B cell (primary cell): ENCODE measurements at regions not wholly inside any gene's neighbourhood (a gene's known extent, or its start where the extent isn't known, plus 50 kb on each side); places are given as distances from the start of the nearest gene placed in this dataset.

Experiments used
- ATAC-seq: fragments of 200-7000 bp; cut with Tn5 transposase; one replicate; pipeline ENCODE4 v1.10.0; 2021; ENCODE audit warnings: low read depth, mild to moderate bottlenecking, moderate number of reproducible peaks, moderate library complexity
- CTCF ChIA-PET: fragments of 350-600 bp; sonication (Branson Sonifier 250); formaldehyde crosslinking; loops from one replicate; lab custom pipeline; 2021; ENCODE audit warnings: antibody characterized with exemption, inconsistent platforms; lab: Charles Lee
- POLR2A ChIA-PET: fragments of 350-600 bp; sonication (Branson Sonifier 250); formaldehyde crosslinking; loops from one replicate; lab custom pipeline; 2021; ENCODE audit warnings: antibody characterized with exemption; lab: Charles Lee
- DNase-seq: peaks from one replicate; pipeline ENCODE4 v3.0.0; 2013
- H2AFZ ChIP-seq: 2 replicates; pipeline ENCODE4 v1.6.1; 2012; ENCODE audit warnings: mild to moderate bottlenecking, low read depth, low read length; ENCODE audit not compliant: insufficient read depth, poor library complexity, severe bottlenecking
- H3K27ac ChIP-seq, 2 donors: 1 replicate in 1 of 2; 2 replicates in 1 of 2; pipeline ENCODE4 v1.5.1; 2012 to 2013; ENCODE audit warnings: low read length in 2 of 2, mild to moderate bottlenecking in 2 of 2, moderate library complexity in 1 of 2
- H3K27me3 ChIP-seq, 4 experiments: fragments of 200-600 bp in 1 of 4; sonication (generic) in 1 of 4; replicated peaks in 1 of 4; 1 replicate in 2 of 4; 2 replicates in 2 of 4; pipeline versions ENCODE4 v1.6.1 to v1.7.0; 2013 to 2016; ENCODE audit warnings: low read length in 3 of 4, mild to moderate bottlenecking in 2 of 4, mixed read lengths in 1 of 4, moderate library complexity in 1 of 4; ENCODE audit not compliant: insufficient read depth in 4 of 4, control insufficient read depth in 3 of 4; ENCODE audit errors: control extremely low read depth in 1 of 4
- H3K36me3 ChIP-seq, 2 experiments: replicated peaks in 1 of 2; 1 replicate in 1 of 2; 2 replicates in 1 of 2; pipeline versions ENCODE4 v1.6.1 to v1.7.1; 2013; ENCODE audit warnings: low read length in 1 of 2; ENCODE audit not compliant: insufficient read depth in 2 of 2, control insufficient read depth in 1 of 2; ENCODE audit errors: control extremely low read depth in 1 of 2, extremely low read depth in 1 of 2
- H3K4me1 ChIP-seq, 2 donors: fragments of 200-600 bp in 1 of 2; sonication (generic) in 1 of 2; 1 replicate in 1 of 2; 2 replicates in 1 of 2; pipeline versions ENCODE4 v1.5.1 to v1.6.1; 2013 to 2017; ENCODE audit warnings: low read length in 2 of 2; ENCODE audit not compliant: control insufficient read depth in 2 of 2, insufficient read depth in 2 of 2
- H3K4me2 ChIP-seq: replicated peaks from 2 replicates; pipeline ENCODE3; 2012; ENCODE audit warnings: mild to moderate bottlenecking, low read depth, low read length; ENCODE audit not compliant: poor library complexity, severe bottlenecking
- H3K4me3 ChIP-seq, 5 experiments: fragments of 200-600 bp in 1 of 5; sonication (generic) in 1 of 5; 1 replicate in 3 of 5; 2 replicates in 2 of 5; pipeline versions ENCODE4 v1.5.1 to v1.7.0; 2011 to 2016; ENCODE audit warnings: low read length in 4 of 5, mild to moderate bottlenecking in 4 of 5, low read depth in 2 of 5, control low read depth in 1 of 5, moderate library complexity in 1 of 5; ENCODE audit not compliant: insufficient read depth in 1 of 5; ENCODE audit errors: control extremely low read depth in 1 of 5, extremely low read depth in 1 of 5
- H3K79me2 ChIP-seq: fragments of 200-600 bp; sonication (generic); one replicate; pipeline ENCODE4 v1.6.0; 2016; ENCODE audit warnings: low read length; ENCODE audit not compliant: control insufficient read depth, insufficient read depth
- H3K9ac ChIP-seq: fragments of 200-600 bp; sonication (generic); 2 replicates; pipeline ENCODE4 v1.6.1; 2017; ENCODE audit warnings: mild to moderate bottlenecking, low read length, moderate library complexity
- H3K9me3 ChIP-seq, 3 donors: one replicate each; pipeline versions ENCODE4 v1.6.1 to v1.7.1; 2013; ENCODE audit warnings: low read length in 2 of 3; ENCODE audit not compliant: control insufficient read depth in 2 of 3, insufficient read depth in 1 of 3; ENCODE audit errors: control extremely low read depth in 1 of 3
- H4K20me1 ChIP-seq: 2 replicates; pipeline ENCODE4 v1.6.0; 2012; ENCODE audit warnings: mild to moderate bottlenecking, low read length; ENCODE audit not compliant: insufficient read depth, control insufficient read depth, poor library complexity, severe bottlenecking
- H3K27ac Mint-ChIP-seq: one replicate; pipeline ENCODE4 v1.8.0; 2021; ENCODE audit warnings: mixed read lengths
- H3K27me3 Mint-ChIP-seq: one replicate; pipeline ENCODE4 v1.8.0; 2021; ENCODE audit warnings: mixed read lengths
- H3K4me1 Mint-ChIP-seq: one replicate; pipeline ENCODE4 v1.8.0; 2021; ENCODE audit warnings: mixed read lengths
- H3K4me3 Mint-ChIP-seq: one replicate; pipeline ENCODE4 v1.8.0; 2021; ENCODE audit warnings: mixed read lengths
- H3K9me3 Mint-ChIP-seq: one replicate; pipeline ENCODE4 v1.8.0; 2022; ENCODE audit warnings: mixed read lengths; ENCODE audit not compliant: insufficient read depth
- CTCF ChIP-seq: fragments of 200-600 bp; IDR thresholded peaks from one replicate; pipeline ENCODE4 v1.8.0; 2022; ENCODE audit warnings: antibody characterized with exemption, mild to moderate bottlenecking
- EZH2 ChIP-seq: IDR thresholded peaks from 2 replicates; pipeline ENCODE4 v1.6.1; 2012; ENCODE audit warnings: borderline replicate concordance, low read depth, mild to moderate bottlenecking, moderate library complexity, low read length; ENCODE audit not compliant: insufficient read depth, poor library complexity, severe bottlenecking
- WGBS: methylation state at CpG from one replicate; pipeline ENCODE4 v1.1.5; 2013; ENCODE audit warnings: missing lambda C conversion rate; ENCODE audit not compliant: insufficient coverage; 5-methylcytosine and 5-hydroxymethylcytosine counted together
- intact Hi-C: fragments of 100-400 bp; cut with micrococcal nuclease; formaldehyde crosslinking; loops from one replicate; pipeline ENCODE4 v1.10.0; 2022

GRCh38 chr12:74801625-74802024 lies 264.0 kb downstream of the ATXN7L3B start:
- no peaks in the 10 kb centered on the region for H3K27me3 Mint-ChIP-seq
- H3K4me1 Mint-ChIP-seq, result no peaks in the 10 kb centered on the region
- H3K79me2 ChIP-seq, result no peaks in the 10 kb centered on the region
- no peak overlapping the region for H3K9ac ChIP-seq
- H3K27ac Mint-ChIP-seq, result no peak overlapping the region
- ChIA-PET POLR2A (no interaction called here), CTCF (no interaction called here)
- intact Hi-C loops, result no loop called here
- H3K27ac ChIP-seq, result no peak overlapping the region
- TF ChIP-seq EZH2 (no peak), CTCF (no peak)
- H3K4me1 ChIP-seq, result no peaks in the 10 kb centered on the region
- H3K4me3 Mint-ChIP-seq, result no peak overlapping the region
- H3K9me3 ChIP-seq, result no peaks in the 10 kb centered on the region
- no peak overlapping the region for H3K4me2 ChIP-seq
- WGBS, result 100% methylated on average over 1 of the region's 2 CpGs
- DNase-seq (no peak), ATAC-seq (no peak)
- H3K27me3 ChIP-seq, result no peaks in the 10 kb centered on the region
- no peak overlapping the region for H2AFZ ChIP-seq
- H3K36me3 ChIP-seq, result no peaks in the 10 kb centered on the region
- no peaks in the 10 kb centered on the region for H3K9me3 Mint-ChIP-seq
- no peaks in the 10 kb centered on the region for H4K20me1 ChIP-seq
- H3K4me3 ChIP-seq, result no peak overlapping the region

- no peaks in the 10 kb centered on the region for H3K36me3 ChIP-seq
- 92% methylated on average over 6 of the region's 10 CpGs for WGBS
- no peak overlapping the region for H3K27ac ChIP-seq
- DNase-seq, result no peak
- H3K9ac ChIP-seq, result no peak overlapping the region
- H3K4me3 Mint-ChIP-seq, result no peak overlapping the region
- ChIA-PET CTCF (no interaction called here), POLR2A (no interaction called here)
- no peaks in the 10 kb centered on the region for H3K27me3 Mint-ChIP-seq
- H3K4me1 ChIP-seq, result no peaks in the 10 kb centered on the region
- H3K79me2 ChIP-seq, result no peaks in the 10 kb centered on the region
- no peaks in the 10 kb centered on the region for H4K20me1 ChIP-seq
- peaks cover 4% of the 10 kb centered on the region for H3K9me3 Mint-ChIP-seq
- H3K4me3 ChIP-seq, result no peak overlapping the region
- peaks cover 0 to 12% (median 2%) of the 10 kb centered on the region in 3 donors for H3K9me3 ChIP-seq
- intact Hi-C loops, result no loop called here
- no peak overlapping the region for H3K4me2 ChIP-seq
- ATAC-seq, result no peak
- no peaks in the 10 kb centered on the region for H3K4me1 Mint-ChIP-seq
- H3K27me3 ChIP-seq, result no peaks in the 10 kb centered on the region
- no peak overlapping the region for H2AFZ ChIP-seq
- H3K27ac Mint-ChIP-seq, result no peak overlapping the region
- TF ChIP-seq EZH2, result no peak
- TF ChIP-seq CTCF, result no peak
Observed at GRCh38 chr12:74816398-74817175, 279.0 kb downstream of the ATXN7L3B start.
